SK-N-SH (cell line): ENCODE measurements at regions not wholly inside any gene's neighbourhood (a gene's known extent, or its start where the extent isn't known, plus 50 kb on each side); places are given as distances from the start of the nearest gene placed in this dataset.

Experiments
- CTCF ChIA-PET: fragments of 300-600, 350-600 bp; formaldehyde crosslinking; extraction: SDS; loops from one replicate; lab custom pipeline; 2021; lab: Yijun Ruan, JAX
- POLR2A ChIA-PET: fragments of 350-600 bp; sonication (Branson Sonifier 250); formaldehyde crosslinking; extraction: SDS; loops from one replicate; lab custom pipeline; 2020; ENCODE audit warnings: antibody characterized with exemption, inconsistent platforms; lab: Yijun Ruan, JAX
- DNase-seq: peaks from one replicate; pipeline ENCODE4 v3.0.0; 2012
- H2AFZ ChIP-seq: fragments of 200-600 bp; sonication (generic); 2 replicates; pipeline ENCODE4 v1.8.1; 2016; ENCODE audit warnings: antibody characterized with exemption, mild to moderate bottlenecking, low read depth
- H3F3A ChIP-seq: fragments of 200-600 bp; sonication (generic); replicated peaks from 2 replicates; pipeline ENCODE3; 2016; ENCODE audit warnings: antibody characterized with exemption, mild to moderate bottlenecking; ENCODE audit not compliant: insufficient read depth
- H3K27ac ChIP-seq, 2 experiments: fragments of 200-500 bp in 1 of 2; fragments of 200-600 bp in 1 of 2; sonication (Bioruptor generic) in 1 of 2; sonication (generic), shearing (Covaris generic) in 1 of 2; 2 replicates each; pipeline versions ENCODE4 v1.5.1 to v1.6.1; 2014 to 2016; ENCODE audit warnings: low read depth in 2 of 2, inconsistent platforms in 1 of 2, low read length in 1 of 2, mild to moderate bottlenecking in 1 of 2, mixed read lengths in 1 of 2
- H3K27me3 ChIP-seq: fragments of 200-600 bp; sonication (generic), shearing (Covaris generic); 2 replicates; pipeline ENCODE4 v1.6.1; 2016; ENCODE audit warnings: mixed run types; ENCODE audit not compliant: insufficient read depth
- H3K36me3 ChIP-seq, 2 experiments: fragments of 200-500 bp in 1 of 2; fragments of 200-600 bp in 1 of 2; sonication (Bioruptor generic) in 1 of 2; sonication (generic) in 1 of 2; replicated peaks in 1 of 2; 2 replicates each; pipeline versions ENCODE3 to v1.5.1; 2014 to 2016; ENCODE audit warnings: low read length in 1 of 2, mild to moderate bottlenecking in 1 of 2; ENCODE audit not compliant: insufficient read depth in 2 of 2, control insufficient read depth in 1 of 2
- H3K4me1 ChIP-seq, 2 experiments: fragments of 200-500 bp in 1 of 2; fragments of 200-600 bp in 1 of 2; sonication (Bioruptor generic) in 1 of 2; sonication (generic), shearing (Covaris generic) in 1 of 2; 2 replicates each; pipeline versions ENCODE4 v1.5.1 to v1.6.1; 2014 to 2016; ENCODE audit warnings: low read depth in 1 of 2, low read length in 1 of 2, mixed run types in 1 of 2; ENCODE audit not compliant: insufficient read depth in 2 of 2, control insufficient read depth in 1 of 2
- H3K4me2 ChIP-seq: fragments of 200-600 bp; sonication (generic), shearing (Covaris generic); 2 replicates; pipeline ENCODE4 v1.6.1; 2017; ENCODE audit warnings: mixed run types
- H3K4me3 ChIP-seq, 2 experiments: fragments of 200-500 bp in 1 of 2; fragments of 200-600 bp in 1 of 2; sonication (Bioruptor generic) in 1 of 2; sonication (generic), shearing (Covaris generic) in 1 of 2; 2 replicates each; pipeline versions ENCODE4 v1.5.1 to v1.8.1; 2014 to 2016; ENCODE audit warnings: low read depth in 2 of 2, inconsistent platforms in 1 of 2, low read length in 1 of 2, mild to moderate bottlenecking in 1 of 2, mixed read lengths in 1 of 2, moderate library complexity in 1 of 2
- H3K79me2 ChIP-seq: fragments of 200-600 bp; sonication (generic); 2 replicates; pipeline ENCODE4 v1.8.1; 2017; ENCODE audit warnings: mild to moderate bottlenecking; ENCODE audit not compliant: insufficient read depth
- H3K9ac ChIP-seq: fragments of 200-600 bp; sonication (generic); 2 replicates; pipeline ENCODE4 v1.6.1; 2017; ENCODE audit warnings: mixed run types
- H3K9me2 ChIP-seq: fragments of 200-600 bp; sonication (generic); 2 replicates; pipeline ENCODE4 v1.6.1; 2017; ENCODE audit warnings: mixed run types
- H3K9me3 ChIP-seq: fragments of 200-600 bp; sonication (generic); 2 replicates; pipeline ENCODE4 v1.6.1; 2017; ENCODE audit warnings: mixed run types, mild to moderate bottlenecking, moderate library complexity
- H4K20me1 ChIP-seq: fragments of 200-600 bp; sonication (generic); 2 replicates; pipeline ENCODE4 v1.6.1; 2017; ENCODE audit warnings: mild to moderate bottlenecking, mixed run types; ENCODE audit not compliant: insufficient read depth
- ELF1 ChIP-seq: IDR thresholded peaks from 2 replicates; pipeline ENCODE4 v1.4.0; 2012
- EZH2phosphoT487 ChIP-seq: fragments of 200-600 bp; sonication (generic); IDR thresholded peaks from 2 replicates; pipeline ENCODE4 v1.6.1; 2017; ENCODE audit warnings: low read depth, mixed run types, mild to moderate bottlenecking, antibody characterized with exemption, moderate library complexity, borderline replicate concordance
- FOXM1 ChIP-seq: IDR thresholded peaks from 2 replicates; pipeline ENCODE4 v1.4.0; 2012; ENCODE audit warnings: low read depth, mild to moderate bottlenecking
- JUND ChIP-seq: IDR thresholded peaks from 2 replicates; pipeline ENCODE4 v1.4.0; 2012
- MXI1 ChIP-seq: IDR thresholded peaks from 2 replicates; pipeline ENCODE4 v1.6.1; 2012; ENCODE audit warnings: mild to moderate bottlenecking, low read depth, low read length, improper control_type of control experiment
- NFIC ChIP-seq: IDR thresholded peaks from 2 replicates; pipeline ENCODE4 v1.4.0; 2012; ENCODE audit warnings: borderline replicate concordance
- NRF1 ChIP-seq: IDR thresholded peaks from 2 replicates; pipeline ENCODE4 v1.6.1; 2012; ENCODE audit warnings: low read depth, mild to moderate bottlenecking, low read length
- RAD21 ChIP-seq: IDR thresholded peaks from 2 replicates; pipeline ENCODE4 v1.6.1; 2012; ENCODE audit warnings: mild to moderate bottlenecking, low read length
- RXRA ChIP-seq: IDR thresholded peaks from 2 replicates; pipeline ENCODE4 v1.4.0; 2012; ENCODE audit warnings: low read depth, mild to moderate bottlenecking, borderline replicate concordance
- SIN3A ChIP-seq: IDR thresholded peaks from 2 replicates; pipeline ENCODE4 v1.6.1; 2012; ENCODE audit warnings: low read depth, mild to moderate bottlenecking, low read length, moderate library complexity, borderline replicate concordance
- SMC3 ChIP-seq: IDR thresholded peaks from 2 replicates; pipeline ENCODE4 v1.6.1; 2012; ENCODE audit warnings: low read depth, low read length, improper control_type of control experiment
- TAF1 ChIP-seq: IDR thresholded peaks from 2 replicates; pipeline ENCODE4 v1.6.1; 2012; ENCODE audit warnings: low read depth, mild to moderate bottlenecking, low read length, moderate library complexity, borderline replicate concordance
- TCF12 ChIP-seq: IDR thresholded peaks from 2 replicates; pipeline ENCODE4 v1.4.0; 2012
- TEAD4 ChIP-seq: IDR thresholded peaks from 2 replicates; pipeline ENCODE4 v1.4.0; 2012; ENCODE audit warnings: mild to moderate bottlenecking, borderline replicate concordance; ENCODE audit not compliant: insufficient read depth
- WGBS: methylation state at CpG from one replicate; pipeline ENCODE4 v1.1.6; 2017; ENCODE audit warnings: low lambda C conversion rate; 5-methylcytosine and 5-hydroxymethylcytosine counted together
- TF ChIP-seq, protein P1 (sequence below): IDR thresholded peaks from 2 replicates; pipeline ENCODE4 v1.6.1; 2012; ENCODE audit warnings: mild to moderate bottlenecking, low read depth, low read length, moderate library complexity
- TF ChIP-seq, protein P2 (sequence below): IDR thresholded peaks from 2 replicates; pipeline ENCODE4; 2012
- TF ChIP-seq, protein P3 (sequence below): IDR thresholded peaks from 2 replicates; pipeline ENCODE4 v1.4.0; 2012; ENCODE audit warnings: low read depth, borderline replicate concordance
- TF ChIP-seq, protein P4 (sequence below): fragments of 150-350 bp; IDR thresholded peaks from 2 replicates; pipeline ENCODE4 v1.6.1; 2016; ENCODE audit warnings: mild to moderate bottlenecking, low read depth, low read length
- TF ChIP-seq, protein P5 (sequence below): IDR thresholded peaks from 2 replicates; pipeline ENCODE4 v1.4.0; 2012; ENCODE audit warnings: low read depth, borderline replicate concordance
- TF ChIP-seq, protein P6 (sequence below): fragments of 200-600 bp; sonication (generic); IDR thresholded peaks from 2 replicates; pipeline ENCODE4 v1.6.1; 2017; ENCODE audit warnings: antibody characterized with exemption, mild to moderate bottlenecking, moderate library complexity

DNA sequence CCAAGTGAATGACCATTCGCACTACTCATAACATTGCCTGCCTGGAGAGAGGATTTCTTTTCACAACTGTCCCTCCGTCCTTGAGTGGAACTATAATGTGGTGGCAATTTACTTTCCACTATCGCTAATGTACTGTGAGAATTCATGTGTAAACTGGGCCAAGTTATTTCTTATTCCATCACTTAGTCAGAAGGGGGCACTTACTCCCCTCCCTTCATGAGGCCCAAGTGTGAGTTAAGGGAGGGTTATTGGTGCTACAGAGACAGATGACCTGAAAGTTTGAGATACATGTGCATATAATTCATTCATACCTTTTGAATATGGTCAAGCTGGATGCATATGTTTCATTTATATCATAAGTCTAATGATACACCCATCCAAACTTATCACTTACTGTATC lies 65.2 kb upstream of the LOC128125822 start:
- Histone ChIP-seq H3K9me3 (no peaks in the 10 kb centered on the region), H4K20me1 (no peaks in the 10 kb centered on the region), H2AFZ (no peak overlapping the region), H3K27me3 (no peaks in the 10 kb centered on the region), H3K4me2 (no peak overlapping the region), H3K9ac (no peak overlapping the region), H3K36me3 (no peaks in the 10 kb centered on the region), H3K79me2 (no peaks in the 10 kb centered on the region), H3K9me2 (no peaks in the 10 kb centered on the region), H3K4me1 (no peaks in the 10 kb centered on the region), H3K27ac (no peak overlapping the region), H3F3A (no peaks in the 10 kb centered on the region), H3K4me3 (no peak overlapping the region)
- no peak for DNase-seq
- POLR2A ChIA-PET: no interaction called here
- no peak for TF ChIP-seq FOXM1
- TF ChIP-seq, protein P1, sequence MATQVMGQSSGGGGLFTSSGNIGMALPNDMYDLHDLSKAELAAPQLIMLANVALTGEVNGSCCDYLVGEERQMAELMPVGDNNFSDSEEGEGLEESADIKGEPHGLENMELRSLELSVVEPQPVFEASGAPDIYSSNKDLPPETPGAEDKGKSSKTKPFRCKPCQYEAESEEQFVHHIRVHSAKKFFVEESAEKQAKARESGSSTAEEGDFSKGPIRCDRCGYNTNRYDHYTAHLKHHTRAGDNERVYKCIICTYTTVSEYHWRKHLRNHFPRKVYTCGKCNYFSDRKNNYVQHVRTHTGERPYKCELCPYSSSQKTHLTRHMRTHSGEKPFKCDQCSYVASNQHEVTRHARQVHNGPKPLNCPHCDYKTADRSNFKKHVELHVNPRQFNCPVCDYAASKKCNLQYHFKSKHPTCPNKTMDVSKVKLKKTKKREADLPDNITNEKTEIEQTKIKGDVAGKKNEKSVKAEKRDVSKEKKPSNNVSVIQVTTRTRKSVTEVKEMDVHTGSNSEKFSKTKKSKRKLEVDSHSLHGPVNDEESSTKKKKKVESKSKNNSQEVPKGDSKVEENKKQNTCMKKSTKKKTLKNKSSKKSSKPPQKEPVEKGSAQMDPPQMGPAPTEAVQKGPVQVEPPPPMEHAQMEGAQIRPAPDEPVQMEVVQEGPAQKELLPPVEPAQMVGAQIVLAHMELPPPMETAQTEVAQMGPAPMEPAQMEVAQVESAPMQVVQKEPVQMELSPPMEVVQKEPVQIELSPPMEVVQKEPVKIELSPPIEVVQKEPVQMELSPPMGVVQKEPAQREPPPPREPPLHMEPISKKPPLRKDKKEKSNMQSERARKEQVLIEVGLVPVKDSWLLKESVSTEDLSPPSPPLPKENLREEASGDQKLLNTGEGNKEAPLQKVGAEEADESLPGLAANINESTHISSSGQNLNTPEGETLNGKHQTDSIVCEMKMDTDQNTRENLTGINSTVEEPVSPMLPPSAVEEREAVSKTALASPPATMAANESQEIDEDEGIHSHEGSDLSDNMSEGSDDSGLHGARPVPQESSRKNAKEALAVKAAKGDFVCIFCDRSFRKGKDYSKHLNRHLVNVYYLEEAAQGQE: no peak
- TF ChIP-seq NRF1: no peak
- TF ChIP-seq SMC3: no peak
- TF ChIP-seq MXI1: no peak
- TF ChIP-seq, protein P2, sequence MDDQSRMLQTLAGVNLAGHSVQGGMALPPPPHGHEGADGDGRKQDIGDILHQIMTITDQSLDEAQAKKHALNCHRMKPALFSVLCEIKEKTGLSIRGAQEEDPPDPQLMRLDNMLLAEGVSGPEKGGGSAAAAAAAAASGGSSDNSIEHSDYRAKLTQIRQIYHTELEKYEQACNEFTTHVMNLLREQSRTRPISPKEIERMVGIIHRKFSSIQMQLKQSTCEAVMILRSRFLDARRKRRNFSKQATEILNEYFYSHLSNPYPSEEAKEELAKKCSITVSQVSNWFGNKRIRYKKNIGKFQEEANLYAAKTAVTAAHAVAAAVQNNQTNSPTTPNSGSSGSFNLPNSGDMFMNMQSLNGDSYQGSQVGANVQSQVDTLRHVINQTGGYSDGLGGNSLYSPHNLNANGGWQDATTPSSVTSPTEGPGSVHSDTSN: no peak
- TF ChIP-seq, protein P3, sequence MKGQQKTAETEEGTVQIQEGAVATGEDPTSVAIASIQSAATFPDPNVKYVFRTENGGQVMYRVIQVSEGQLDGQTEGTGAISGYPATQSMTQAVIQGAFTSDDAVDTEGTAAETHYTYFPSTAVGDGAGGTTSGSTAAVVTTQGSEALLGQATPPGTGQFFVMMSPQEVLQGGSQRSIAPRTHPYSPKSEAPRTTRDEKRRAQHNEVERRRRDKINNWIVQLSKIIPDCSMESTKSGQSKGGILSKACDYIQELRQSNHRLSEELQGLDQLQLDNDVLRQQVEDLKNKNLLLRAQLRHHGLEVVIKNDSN: no peak
- TF ChIP-seq TAF1: no peak
- TF ChIP-seq, protein P4, sequence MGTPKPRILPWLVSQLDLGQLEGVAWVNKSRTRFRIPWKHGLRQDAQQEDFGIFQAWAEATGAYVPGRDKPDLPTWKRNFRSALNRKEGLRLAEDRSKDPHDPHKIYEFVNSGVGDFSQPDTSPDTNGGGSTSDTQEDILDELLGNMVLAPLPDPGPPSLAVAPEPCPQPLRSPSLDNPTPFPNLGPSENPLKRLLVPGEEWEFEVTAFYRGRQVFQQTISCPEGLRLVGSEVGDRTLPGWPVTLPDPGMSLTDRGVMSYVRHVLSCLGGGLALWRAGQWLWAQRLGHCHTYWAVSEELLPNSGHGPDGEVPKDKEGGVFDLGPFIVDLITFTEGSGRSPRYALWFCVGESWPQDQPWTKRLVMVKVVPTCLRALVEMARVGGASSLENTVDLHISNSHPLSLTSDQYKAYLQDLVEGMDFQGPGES: no peak
- no peak for TF ChIP-seq RAD21
- no peak for TF ChIP-seq TEAD4
- no peak for TF ChIP-seq JUND
- no peak for TF ChIP-seq EZH2phosphoT487
- no peak for TF ChIP-seq SIN3A
- TF ChIP-seq RXRA: no peak
- TF ChIP-seq, protein P5, sequence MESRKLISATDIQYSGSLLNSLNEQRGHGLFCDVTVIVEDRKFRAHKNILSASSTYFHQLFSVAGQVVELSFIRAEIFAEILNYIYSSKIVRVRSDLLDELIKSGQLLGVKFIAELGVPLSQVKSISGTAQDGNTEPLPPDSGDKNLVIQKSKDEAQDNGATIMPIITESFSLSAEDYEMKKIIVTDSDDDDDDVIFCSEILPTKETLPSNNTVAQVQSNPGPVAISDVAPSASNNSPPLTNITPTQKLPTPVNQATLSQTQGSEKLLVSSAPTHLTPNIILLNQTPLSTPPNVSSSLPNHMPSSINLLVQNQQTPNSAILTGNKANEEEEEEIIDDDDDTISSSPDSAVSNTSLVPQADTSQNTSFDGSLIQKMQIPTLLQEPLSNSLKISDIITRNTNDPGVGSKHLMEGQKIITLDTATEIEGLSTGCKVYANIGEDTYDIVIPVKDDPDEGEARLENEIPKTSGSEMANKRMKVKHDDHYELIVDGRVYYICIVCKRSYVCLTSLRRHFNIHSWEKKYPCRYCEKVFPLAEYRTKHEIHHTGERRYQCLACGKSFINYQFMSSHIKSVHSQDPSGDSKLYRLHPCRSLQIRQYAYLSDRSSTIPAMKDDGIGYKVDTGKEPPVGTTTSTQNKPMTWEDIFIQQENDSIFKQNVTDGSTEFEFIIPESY: no peak
- TF ChIP-seq, protein P6, sequence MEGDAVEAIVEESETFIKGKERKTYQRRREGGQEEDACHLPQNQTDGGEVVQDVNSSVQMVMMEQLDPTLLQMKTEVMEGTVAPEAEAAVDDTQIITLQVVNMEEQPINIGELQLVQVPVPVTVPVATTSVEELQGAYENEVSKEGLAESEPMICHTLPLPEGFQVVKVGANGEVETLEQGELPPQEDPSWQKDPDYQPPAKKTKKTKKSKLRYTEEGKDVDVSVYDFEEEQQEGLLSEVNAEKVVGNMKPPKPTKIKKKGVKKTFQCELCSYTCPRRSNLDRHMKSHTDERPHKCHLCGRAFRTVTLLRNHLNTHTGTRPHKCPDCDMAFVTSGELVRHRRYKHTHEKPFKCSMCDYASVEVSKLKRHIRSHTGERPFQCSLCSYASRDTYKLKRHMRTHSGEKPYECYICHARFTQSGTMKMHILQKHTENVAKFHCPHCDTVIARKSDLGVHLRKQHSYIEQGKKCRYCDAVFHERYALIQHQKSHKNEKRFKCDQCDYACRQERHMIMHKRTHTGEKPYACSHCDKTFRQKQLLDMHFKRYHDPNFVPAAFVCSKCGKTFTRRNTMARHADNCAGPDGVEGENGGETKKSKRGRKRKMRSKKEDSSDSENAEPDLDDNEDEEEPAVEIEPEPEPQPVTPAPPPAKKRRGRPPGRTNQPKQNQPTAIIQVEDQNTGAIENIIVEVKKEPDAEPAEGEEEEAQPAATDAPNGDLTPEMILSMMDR: no peak
- no peak for TF ChIP-seq TCF12
- TF ChIP-seq ELF1: no peak
- no peak for TF ChIP-seq NFIC
- CTCF ChIA-PET: no interaction called here
- WGBS: 92% methylated on average over 3 of the region's 3 CpGs
